Gastrocnemius medialis (tissue), 4 donors: ENCODE measurements at regions not wholly inside any gene's neighbourhood (a gene's known extent, or its start where the extent isn't known, plus 50 kb on each side); places are given as distances from the start of the nearest gene placed in this dataset.

ENCODE experiments used
- POLR2A ChIP-seq, 2 donors: fragments of 450-650 bp; IDR thresholded peaks; one replicate each; pipeline ENCODE4 v1.6.1; 2017; ENCODE audit warnings: antibody characterized with exemption in 2 of 2, mild to moderate bottlenecking in 2 of 2, moderate library complexity in 2 of 2
- TF ChIP-seq, protein P1 (sequence below), 5 experiments: fragments of 450-650 bp in 3 of 5; fragments of 200-600 bp in 2 of 5; sonication (generic) in 2 of 5; IDR thresholded peaks in 4 of 5; conservative IDR thresholded peaks in 1 of 5; 1 replicate in 4 of 5; 2 replicates in 1 of 5; pipeline ENCODE4 v1.5.1; 2016 to 2019; ENCODE audit warnings: antibody characterized with exemption in 5 of 5, mild to moderate bottlenecking in 3 of 5, moderate library complexity in 3 of 5

- TF ChIP-seq, protein P1, sequence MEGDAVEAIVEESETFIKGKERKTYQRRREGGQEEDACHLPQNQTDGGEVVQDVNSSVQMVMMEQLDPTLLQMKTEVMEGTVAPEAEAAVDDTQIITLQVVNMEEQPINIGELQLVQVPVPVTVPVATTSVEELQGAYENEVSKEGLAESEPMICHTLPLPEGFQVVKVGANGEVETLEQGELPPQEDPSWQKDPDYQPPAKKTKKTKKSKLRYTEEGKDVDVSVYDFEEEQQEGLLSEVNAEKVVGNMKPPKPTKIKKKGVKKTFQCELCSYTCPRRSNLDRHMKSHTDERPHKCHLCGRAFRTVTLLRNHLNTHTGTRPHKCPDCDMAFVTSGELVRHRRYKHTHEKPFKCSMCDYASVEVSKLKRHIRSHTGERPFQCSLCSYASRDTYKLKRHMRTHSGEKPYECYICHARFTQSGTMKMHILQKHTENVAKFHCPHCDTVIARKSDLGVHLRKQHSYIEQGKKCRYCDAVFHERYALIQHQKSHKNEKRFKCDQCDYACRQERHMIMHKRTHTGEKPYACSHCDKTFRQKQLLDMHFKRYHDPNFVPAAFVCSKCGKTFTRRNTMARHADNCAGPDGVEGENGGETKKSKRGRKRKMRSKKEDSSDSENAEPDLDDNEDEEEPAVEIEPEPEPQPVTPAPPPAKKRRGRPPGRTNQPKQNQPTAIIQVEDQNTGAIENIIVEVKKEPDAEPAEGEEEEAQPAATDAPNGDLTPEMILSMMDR (IDR thresholded peaks at IDR 0.05 in 4 of 5, conservative IDR thresholded peaks at IDR 0.05 in 1 of 5), result no peak
- no peak for TF ChIP-seq POLR2A (IDR thresholded peaks at IDR 0.05)
Observed at GRCh38 chr2:156666130-156666785, 230.1 kb downstream of the GPD2 start.
